ENCODE measurements at regions not wholly inside any gene's neighbourhood (a gene's known extent, or its start where the extent isn't known, plus 50 kb on each side); places are given as distances from the start of the nearest gene placed in this dataset.

GRCh38 chr1:73804935-73805334 lies 393.0 kb downstream of the LRRIQ3 start:
- ChIA-PET CTCF (interaction anchor here (1.8 kb wide), 1 partner anchor 9 kb away, joined by 6 read pairs; no protein-coding TSS in a partner anchor), POLR2A (no interaction called here)
- H3K36me3 Mint-ChIP-seq (ENCODE audit: low read depth): no peaks in the 10 kb centered on the region
- intact Hi-C loops (cut with micrococcal nuclease): no loop called here
- no peak overlapping the region for H3K27ac Mint-ChIP-seq
- DNase-seq: no peak
- no peak overlapping the region for H3K4me3 Mint-ChIP-seq
- H3K4me1 Mint-ChIP-seq (ENCODE audit: low read depth): no peaks in the 10 kb centered on the region
- H3K9me3 Mint-ChIP-seq: no peaks in the 10 kb centered on the region
- no peak for ATAC-seq
- H3K27me3 Mint-ChIP-seq: no peaks in the 10 kb centered on the region
- TF ChIP-seq CTCF (IDR thresholded peaks at IDR 0.05): no peak

- no peaks in the 10 kb centered on the region for H3K36me3 Mint-ChIP-seq (ENCODE audit: low read depth)
- H3K9me3 Mint-ChIP-seq: no peaks in the 10 kb centered on the region
- no peak overlapping the region for H3K4me3 Mint-ChIP-seq
- H3K4me1 Mint-ChIP-seq (ENCODE audit: low read depth): no peaks in the 10 kb centered on the region
- ChIA-PET POLR2A (no interaction called here), CTCF (no interaction called here)
- ATAC-seq (no peak), DNase-seq (no peak)
- intact Hi-C loops (cut with micrococcal nuclease): no loop called here
- no peaks in the 10 kb centered on the region for H3K27me3 Mint-ChIP-seq
- no peak overlapping the region for H3K27ac Mint-ChIP-seq
- TF ChIP-seq CTCF (IDR thresholded peaks at IDR 0.05): no peak
These were observed 394.6 kb downstream of the LRRIQ3 start for GRCh38 chr1:73803380-73803779.

GRCh38 chr1:73801912-73802429 lies 396.0 kb downstream of the LRRIQ3 start:
- no peaks in the 10 kb centered on the region for H3K9me3 Mint-ChIP-seq
- no peak overlapping the region for H3K27ac Mint-ChIP-seq
- POLR2A ChIA-PET: no interaction called here
- no peaks in the 10 kb centered on the region for H3K36me3 Mint-ChIP-seq (ENCODE audit: low read depth)
- H3K4me1 Mint-ChIP-seq (ENCODE audit: low read depth): no peaks in the 10 kb centered on the region
- ATAC-seq (no peak), DNase-seq (no peak)
- intact Hi-C loops (cut with micrococcal nuclease): no loop called here
- no peak for TF ChIP-seq CTCF (IDR thresholded peaks at IDR 0.05)
- CTCF ChIA-PET: no interaction called here
- no peaks in the 10 kb centered on the region for H3K27me3 Mint-ChIP-seq
- no peak overlapping the region for H3K4me3 Mint-ChIP-seq

- ChIA-PET CTCF (no interaction called here), POLR2A (no interaction called here)
- DNase-seq (no peak), ATAC-seq (no peak)
- no peaks in the 10 kb centered on the region for H3K4me1 Mint-ChIP-seq (ENCODE audit: low read depth)
- H3K36me3 Mint-ChIP-seq (ENCODE audit: low read depth): no peaks in the 10 kb centered on the region
- H3K27ac Mint-ChIP-seq: no peak overlapping the region
- no peaks in the 10 kb centered on the region for H3K27me3 Mint-ChIP-seq
- intact Hi-C loops (cut with micrococcal nuclease): no loop called here
- no peak for TF ChIP-seq CTCF (IDR thresholded peaks at IDR 0.05)
- no peaks in the 10 kb centered on the region for H3K9me3 Mint-ChIP-seq
- no peak overlapping the region for H3K4me3 Mint-ChIP-seq
These were observed 397.6 kb downstream of the LRRIQ3 start for GRCh38 chr1:73800376-73800775.

- DNase-seq: no peak
- Mint-ChIP-seq H3K27me3 (no peaks in the 10 kb centered on the region), H3K4me1 (ENCODE audit: low read depth) (no peaks in the 10 kb centered on the region), H3K27ac (no peak overlapping the region), H3K4me3 (no peak overlapping the region), H3K36me3 (ENCODE audit: low read depth) (no peaks in the 10 kb centered on the region), H3K9me3 (no peaks in the 10 kb centered on the region)
- TF ChIP-seq CTCF (IDR thresholded peaks at IDR 0.05): no peak
- ChIA-PET CTCF (no interaction called here), POLR2A (no interaction called here)
- no peak for ATAC-seq
- intact Hi-C loops (cut with micrococcal nuclease): no loop called here
These were observed 408.0 kb downstream of the LRRIQ3 start for GRCh38 chr1:73789965-73790364.

Measured in activated CD8-positive, alpha-beta T cell treated with anti-CD3 and anti-CD28 coated beads for 36 hours (primary cell).